ENCODE measurements at regions not wholly inside any gene's neighbourhood (a gene's known extent, or its start where the extent isn't known, plus 50 kb on each side); places are given as distances from the start of the nearest gene placed in this dataset.

DNA sequence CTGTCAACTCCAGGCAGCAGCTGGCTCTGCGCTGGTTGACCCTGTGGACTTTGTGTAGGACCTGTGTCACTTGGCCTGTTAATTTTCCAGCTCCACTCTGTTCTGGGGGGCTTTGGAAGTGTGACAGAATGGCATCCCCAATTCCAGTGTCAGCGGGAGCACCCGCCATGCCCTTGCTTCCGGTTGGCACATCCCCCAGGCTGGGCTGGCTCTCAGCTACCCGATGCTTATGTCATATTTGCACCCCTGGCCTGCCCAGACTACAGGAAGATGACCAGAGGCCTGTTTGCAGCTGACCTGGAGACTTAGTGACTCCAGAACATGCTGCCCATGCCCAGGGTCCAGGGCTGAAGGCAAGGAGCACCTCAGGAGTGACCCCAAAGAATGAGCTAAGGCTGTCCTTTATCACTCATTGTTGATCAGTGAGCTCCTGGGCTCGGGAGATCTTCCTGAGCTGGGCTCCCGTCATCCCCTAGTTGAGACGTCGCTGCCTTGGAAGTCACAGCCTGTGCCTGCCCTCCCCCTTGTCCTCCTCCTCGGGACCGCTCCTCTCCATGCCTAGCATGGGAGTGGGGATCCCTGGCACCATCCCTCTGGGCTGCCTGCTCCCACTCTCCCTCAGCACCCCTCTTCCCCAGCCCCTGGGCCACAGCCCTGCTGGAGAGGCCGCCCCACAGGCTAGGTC is 163.4 kb upstream of the RTL1 start:
- DNase-seq = no peak

DNA sequence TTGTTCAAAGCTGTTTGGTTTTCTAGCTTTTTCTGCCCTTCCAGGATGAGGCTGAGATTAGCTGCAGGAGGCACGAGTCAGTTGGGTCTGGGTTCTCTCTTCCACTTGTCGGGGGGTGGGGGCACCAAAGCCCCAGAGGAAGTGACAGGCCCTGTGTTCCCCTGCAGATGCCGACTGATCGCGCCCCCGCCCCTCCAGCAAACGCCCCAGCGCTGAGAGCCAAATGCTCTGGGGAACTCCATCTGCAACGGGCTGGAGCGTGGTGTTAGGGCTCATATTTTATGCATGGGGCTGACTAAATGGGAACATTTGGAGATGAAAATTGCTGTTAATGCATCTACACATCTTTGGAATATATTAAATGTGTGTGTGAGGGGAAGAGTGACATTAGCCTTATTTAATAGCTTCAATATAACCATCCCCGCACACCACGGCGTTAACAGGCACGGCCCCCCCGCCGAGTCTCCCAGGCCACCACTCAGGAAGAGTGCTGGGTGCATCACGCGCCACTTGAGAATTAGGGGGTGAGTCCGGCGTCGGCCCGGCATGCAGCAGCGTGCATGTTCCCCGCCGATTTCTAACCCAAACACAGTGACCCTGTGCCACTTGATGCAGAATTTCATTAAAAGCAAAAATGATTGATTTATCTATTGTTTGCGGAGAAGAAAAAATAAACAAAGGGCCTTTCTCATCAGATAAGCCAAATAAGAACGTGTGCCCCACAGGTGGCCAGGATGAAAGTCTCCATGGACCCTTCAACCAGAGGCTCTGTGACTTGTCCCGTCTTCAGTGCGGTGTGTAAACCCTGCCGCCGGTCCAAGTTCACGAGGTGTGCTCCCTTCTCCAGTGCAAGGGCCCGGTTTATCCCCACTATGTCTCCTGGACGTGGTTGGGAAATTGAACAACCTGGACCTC is 165.0 kb upstream of the RTL1 start:
- DNase-seq = no peak

DNA sequence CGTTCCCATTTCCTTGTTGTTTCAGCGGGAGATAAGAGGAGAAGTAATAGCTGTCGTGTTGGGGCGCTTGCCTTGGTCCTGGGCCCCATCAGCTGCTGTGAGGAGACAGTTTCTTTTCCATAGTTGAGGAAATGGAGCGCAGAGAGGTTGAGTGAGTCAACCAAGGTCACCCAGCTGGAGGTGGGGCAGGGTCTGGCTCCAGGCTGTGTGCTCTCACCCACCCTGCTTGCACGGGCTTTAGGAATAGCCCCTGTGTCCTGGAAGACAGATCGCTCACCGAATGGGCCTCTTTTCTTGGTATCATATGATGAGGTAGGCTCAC is 165.7 kb upstream of the RTL1 start:
- no peak for DNase-seq

DNA sequence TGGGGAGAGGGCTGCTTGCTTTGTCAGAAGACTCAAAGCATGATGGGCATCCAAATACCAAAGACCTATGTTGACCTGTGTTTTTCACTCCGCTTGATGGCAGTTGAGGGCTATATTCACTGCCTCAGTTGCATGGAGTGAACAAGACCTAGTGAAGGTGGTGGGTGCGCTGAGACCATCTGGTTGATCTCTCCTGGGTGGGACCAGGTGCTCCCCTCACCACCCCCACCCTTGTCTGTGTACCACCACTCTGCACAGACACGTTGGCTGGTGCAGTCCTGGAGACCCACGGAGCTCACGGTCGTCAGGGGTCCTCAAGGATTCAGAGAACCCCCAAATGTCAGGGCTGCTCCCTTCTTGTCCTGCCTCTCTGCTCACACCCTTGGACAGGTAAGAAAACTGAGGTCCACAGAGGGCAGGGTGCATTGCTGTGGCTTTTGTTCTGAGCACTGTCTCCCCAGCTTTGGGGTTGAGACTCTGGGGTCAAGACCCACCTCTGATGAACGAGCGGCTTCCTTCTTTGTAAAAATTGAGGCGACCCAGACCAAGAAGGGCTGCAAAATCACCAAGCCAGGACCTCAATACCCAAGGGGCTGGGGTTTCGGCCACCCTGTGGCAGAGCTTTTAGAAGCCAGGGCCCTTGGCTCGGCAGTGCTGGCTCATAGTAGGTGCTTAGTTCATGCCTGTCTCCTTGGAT is 166.3 kb upstream of the RTL1 start:
- DNase-seq = no peak

DNA sequence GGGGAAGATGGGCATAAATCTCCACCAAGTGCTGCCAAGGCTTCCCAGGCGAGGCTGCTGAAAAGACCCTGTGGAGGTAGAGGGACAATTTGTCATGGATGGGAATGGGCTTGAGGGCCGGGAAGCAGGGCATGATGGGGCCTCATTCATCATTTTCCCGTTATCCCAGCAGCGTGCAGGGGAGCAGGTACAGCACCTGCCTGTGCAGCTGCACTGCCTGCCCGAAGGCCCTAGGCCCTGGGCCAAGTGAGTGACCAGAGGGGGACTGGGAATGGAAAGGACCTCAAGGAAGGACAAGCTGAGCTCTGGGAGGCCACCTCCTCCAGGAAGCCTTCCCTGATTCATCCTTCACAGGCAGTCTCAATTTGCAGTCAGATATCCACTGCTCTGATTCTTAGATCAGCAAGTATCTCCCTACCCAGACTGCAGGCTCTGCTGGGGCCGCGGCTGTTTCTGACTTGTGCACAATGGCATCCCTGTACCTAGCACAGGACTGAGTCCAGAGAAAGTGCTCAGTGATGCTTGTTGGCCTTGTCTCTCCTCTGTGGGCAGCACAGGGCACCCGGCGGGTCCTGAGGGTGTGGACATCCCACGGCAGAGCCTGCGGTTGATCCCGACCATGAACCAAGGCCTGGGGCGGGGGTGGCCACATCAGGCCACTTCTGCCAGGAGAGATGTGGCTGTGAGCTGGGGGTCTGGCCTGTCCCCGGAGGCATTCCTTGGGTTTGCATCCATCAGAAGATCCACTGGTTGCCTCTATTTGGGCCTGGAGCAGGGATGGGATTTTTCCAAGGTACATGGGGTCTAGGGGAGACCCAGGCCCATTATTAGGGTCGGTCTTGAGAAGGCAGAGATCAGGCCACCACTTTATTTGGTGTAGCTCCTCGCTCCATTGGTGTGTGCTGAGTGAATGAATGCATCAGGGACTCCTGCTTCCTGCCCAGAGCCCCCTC is 167.3 kb upstream of the RTL1 start:
- DNase-seq = no peak

DNA sequence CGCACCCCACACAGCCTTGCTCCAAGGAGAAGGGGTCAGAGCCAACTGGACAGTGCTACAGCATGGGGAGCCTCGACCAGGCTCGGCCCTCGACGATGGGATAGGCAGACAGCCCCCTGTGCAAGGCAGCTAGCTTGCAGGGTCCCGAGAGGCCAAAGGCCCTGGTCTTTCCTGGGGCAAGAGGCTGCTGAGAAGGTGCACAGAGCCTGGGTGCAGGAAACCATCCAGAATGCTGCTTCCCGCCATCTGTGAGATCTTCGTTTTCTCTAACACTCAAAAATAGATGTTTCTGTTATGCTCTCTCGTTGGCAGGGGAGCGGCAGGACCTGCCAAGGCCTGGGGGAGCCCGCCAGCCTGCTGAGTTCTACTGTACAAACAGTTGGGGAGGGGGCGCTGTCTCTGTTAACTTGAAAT is 168.0 kb upstream of the RTL1 start:
- DNase-seq = no peak

DNA sequence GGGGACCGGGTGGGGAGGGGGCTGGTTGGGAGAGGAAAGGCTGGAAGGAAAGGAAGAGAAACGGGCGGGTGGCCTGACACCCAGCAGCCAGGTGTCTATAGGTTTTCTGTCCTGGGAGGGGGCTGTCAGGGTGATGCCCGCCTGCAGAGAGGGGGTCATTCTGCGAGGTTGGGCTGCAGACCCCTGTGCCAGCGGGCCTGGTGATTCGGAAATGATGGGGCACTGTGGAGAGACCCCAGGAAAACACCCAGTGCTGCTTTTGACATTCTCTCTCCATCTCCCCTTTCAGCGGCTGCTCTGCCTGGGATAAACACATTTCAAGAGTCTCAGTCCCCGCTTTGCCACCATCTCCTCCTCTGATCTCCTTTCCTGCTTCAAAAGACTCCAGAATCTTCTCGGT is 168.5 kb upstream of the RTL1 start:
- DNase-seq = no peak

DNA sequence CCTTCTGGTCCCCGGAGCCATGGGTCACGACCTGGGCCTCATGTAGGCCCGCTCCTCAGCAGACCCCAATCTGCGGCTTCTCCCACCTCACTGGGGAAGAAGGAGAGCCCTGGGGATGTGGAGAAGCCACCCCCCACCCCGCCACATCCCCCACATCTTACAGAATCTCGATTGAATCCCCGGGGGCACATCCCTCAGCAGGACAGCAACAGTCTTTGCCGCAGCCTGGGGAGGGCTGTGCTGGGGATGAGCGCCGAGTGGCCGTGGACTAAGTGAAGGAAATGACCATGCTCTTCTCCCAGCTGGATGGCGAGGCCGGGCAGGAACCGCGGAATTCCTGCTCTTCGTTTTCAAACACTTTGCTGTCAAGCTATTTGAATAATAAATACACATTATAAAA is 169.0 kb upstream of the RTL1 start:
- no peak for DNase-seq

DNA sequence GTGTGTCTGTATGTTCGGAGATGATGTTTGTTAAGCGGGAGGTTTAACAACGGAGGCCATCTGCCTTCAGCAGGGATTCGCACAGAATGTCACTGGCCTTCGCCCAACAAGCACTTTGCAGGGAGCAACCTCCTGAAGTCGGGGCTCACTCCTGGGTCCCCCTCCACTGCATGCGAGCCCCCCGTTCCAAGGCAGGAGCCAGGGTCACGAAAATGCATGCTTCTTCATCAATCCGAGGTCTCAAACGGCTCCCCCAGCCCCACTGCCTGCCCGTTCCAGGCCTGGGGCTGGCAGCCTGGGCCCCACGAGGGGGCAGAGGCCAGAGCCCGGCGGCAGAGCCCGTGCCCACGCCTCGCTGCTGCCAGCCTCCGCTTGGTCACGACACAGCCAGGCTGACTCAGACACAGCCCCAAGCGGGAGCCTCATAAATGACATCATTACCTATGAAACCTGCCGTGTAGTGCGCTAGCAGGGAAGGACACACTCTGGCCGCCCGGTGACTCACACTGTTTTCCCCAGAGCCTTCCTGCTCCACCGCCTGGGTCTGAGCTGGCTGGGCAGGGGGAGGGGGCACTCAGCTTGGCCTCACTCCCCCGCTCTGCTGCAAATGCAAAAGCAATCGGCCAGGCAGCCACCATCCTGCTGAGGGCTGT is 169.5 kb upstream of the RTL1 start:
- DNase-seq = peak; percentile 76

DNA sequence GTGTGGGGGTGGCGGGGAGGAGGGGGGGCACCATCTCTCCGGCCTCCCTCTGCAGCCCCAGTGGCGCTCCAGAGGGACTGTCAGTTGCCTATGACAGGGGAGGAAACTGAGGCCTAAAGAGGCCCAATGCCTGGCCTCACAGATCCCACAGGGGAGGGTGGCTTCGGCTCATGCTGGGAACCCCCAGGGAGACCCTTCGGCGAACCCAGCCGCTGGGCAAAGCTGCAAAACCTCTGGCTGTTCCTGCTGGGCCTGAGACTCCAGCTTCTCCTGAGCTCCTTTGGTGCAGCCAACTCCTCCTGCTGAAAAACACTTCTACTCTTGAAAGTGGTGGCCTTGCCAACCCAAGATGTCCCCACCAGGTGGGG is 170.1 kb upstream of the RTL1 start:
- DNase-seq = no peak

DNA sequence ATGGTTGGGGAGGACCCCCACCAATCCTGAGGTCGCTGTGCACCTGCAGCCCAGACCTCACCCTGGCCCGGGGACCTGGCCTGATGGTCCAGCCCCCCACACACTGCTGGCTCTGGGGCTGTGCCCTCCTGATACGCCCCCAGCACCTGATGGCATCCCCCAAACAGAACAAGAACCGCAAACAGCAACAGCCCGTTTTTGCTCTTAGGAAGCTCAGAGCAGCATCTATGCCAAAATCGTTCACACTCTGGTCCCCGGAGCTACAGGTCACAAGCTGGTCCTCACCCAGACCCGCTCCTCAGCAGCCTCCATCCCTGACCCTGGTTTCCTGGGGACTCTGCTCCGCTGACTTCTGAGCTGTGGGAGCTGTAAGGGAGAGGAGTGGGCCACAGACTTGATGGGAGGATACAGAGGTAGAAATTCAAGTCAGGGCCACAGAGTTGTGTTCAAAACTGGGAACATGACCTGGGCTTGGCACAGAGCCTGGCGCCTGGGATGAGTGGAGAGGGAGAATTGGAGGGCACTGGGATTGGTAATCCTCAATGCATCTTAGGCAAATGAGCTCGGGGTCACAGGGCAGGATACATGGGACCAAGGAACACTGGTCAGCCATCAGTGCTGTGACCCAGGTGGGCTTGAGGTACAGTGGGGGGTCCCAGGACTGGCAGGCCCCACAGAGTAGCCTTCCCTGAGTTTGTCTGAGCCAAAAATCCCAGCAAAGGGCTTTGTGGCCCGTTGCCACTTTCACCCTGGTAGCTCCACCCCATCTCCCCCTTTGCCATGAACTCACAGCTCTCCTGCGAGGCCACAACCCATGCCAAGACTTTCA is 170.9 kb upstream of the RTL1 start:
- DNase-seq = no peak

DNA sequence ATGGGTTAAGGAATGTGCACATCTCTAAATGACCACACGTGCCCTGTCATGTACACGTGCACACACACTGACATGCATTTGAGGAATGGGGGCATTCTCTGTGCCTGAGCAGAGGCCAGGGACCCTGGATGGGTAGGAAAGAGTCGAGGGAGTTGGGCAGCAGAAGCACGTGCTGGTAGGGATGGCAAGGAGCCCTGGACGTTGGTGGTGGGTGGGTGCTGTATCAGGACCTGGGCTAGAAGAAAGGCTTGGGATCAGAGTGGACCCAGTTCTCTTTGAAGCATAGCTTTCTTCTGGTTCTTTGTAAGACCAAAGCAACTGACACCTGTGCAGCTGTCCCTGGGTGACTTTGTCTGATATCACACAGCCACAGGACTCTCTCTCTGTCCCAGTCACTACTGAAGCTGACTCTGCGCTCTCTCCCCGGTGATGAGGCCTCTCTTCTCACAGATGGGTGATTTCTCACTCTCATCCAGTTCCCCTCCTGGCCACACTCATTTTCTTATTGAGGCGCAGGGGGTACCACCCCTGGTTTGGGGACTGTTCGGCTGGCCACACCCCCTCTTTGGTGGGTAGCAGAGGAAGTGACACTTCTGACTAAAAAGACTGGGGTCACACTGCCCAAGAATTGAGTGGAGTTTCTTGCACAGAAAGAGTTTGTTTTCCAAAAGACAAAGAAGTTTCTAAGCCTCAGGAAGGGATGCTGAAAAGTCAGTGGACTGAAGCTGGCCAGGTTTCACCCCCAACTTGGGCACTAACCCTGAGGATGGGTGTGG is 171.7 kb upstream of the RTL1 start:
- no peak for DNase-seq

DNA sequence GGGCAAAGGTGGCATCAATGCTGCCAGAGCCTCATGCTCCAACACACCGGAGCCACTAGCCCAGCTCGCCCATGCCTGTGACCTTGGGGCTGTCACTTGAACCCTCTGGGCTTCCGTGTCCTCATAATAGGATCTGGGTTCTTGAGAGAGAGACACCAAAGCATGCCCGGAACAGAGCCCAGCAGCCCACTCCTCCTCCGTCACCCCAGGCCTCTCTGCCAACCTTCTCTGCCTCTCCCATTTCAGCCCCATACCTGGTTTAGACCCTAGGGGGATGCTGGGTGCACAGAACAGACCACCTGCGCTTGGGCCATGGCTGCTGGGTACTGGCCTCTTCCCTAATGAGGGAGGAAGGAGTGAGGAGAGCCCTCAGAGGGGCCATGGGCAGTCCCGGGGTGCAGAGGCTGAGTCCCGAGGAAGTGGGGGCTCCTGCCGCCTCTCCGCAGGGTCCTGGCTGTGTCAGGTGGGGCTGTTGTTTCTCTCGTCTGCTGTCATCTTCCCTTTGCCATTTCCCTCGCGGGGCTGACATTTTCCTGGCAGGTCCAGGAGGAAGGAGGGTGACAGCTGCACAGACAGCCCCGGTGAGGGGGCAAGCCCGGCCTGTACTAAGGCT is 172.4 kb upstream of the RTL1 start:
- DNase-seq = no peak

DNA sequence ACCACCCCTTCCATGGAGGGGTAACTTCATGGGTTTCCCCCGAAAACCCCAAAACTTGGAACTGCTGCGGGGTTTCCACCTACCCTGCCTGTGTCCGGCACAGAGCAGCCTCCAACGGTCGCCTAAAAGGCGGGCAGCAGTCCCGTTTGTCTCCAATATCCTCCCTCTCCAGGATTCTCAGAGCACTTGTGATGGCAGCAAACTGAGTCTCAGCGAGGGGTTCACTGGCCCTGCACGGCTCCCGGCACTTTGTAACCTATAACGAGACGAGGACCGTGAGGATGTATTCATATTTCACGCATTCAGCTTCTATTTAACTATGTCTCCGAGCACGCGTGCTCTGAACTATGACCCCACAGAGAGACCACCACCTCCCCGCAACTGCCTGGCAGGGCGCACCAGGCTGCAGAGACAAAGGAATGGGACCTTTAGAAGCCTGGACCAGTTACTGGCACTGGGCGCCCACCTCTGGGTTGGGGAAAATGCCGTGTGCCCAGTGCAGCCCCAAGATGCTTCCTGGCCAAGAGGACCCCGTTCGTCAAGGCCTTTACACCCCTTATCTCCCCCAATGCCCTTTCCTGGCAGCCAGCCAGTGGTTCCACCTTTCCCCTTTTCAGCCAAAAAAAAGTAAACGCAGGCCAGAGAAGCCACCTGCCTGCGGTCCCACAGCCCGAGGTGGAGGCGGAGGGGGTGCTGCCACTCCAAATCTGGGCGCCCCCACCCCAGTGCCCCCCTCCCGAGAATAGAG is 173.1 kb upstream of the RTL1 start:
- DNase-seq = no peak

DNA sequence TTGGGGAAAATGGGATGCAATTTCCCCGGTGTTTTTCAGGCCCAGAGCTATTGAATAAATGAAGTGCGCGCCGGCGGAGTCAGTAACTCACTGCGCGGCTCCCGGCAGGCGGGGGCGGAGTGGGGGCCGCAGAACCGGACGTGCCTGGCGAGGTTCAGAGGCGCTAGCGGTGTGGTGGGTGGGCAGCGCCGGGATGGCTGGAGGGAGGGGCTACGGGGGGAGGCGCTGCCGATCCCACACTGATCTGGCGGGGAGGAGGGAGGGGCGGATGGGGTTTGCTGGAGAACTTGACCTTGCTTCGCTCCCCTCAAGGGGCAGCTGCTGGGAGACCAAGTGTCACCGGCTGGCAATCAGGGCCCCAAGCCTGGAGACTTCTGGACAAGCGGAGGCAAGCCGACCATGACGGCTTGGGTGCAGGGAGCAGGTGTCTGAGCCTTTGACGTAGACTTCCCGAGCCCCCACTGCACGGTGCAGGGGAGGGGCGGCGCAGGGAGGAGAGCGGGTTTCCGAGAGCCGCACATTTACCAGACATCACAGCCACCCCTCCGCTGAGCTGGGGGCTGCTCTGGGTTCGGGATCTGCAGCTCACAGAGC is 174.1 kb upstream of the RTL1 start:
- peak; percentile 63 for DNase-seq

DNA sequence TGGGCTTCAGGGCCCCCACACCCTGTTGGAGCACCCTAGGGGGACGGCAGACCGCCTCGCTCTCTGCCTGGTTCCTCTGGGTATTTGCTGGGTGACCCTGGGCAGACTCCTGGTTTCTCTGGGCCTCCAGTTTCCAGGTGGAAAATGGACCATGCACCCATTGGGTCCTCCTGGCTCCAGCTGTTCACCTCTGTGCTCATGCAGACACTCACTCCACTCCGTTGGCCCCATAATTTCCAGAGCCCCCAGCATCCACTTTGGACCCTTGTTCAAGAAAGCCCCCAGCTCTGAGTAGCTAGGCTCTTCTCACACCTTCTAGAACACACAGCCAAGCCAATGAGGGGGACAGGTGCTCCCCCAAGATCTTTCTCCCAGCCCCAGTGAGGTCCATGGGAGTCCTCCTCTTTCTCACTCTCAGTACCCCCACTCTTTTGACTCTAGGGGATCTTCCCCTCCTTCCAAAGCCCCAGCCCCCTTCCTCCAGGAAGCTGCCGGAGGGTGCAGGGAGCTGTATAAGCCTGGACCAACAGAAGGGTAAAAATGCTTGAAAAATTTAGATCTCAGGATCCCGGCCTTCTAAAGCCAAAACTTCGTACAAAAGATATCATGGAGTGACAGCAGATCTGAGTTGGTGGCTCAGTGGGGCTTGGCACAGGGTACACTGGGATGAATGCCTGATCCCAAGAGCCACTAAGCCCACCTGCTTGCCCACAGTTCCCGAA is 174.8 kb upstream of the RTL1 start:
- no peak for DNase-seq

DNA sequence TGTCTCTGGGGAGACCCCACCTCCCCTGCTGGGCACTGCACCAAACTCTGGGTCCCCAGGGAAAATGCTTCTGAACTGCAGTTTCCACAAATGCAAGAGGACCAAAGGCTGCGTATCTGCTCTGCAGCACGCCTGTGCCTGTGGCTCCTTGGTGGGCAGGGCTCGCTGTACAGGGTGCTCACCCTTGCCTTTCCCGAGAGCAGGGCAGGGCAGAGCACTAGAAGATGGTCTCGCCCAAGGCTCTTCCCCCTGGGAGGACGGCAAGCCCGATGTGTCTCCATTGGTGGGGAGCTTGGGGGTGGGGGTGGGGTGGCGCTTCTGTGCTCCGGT is 175.3 kb upstream of the RTL1 start:
- DNase-seq = no peak
